ENCODE measurements at regions not wholly inside any gene's neighbourhood (a gene's known extent, or its start where the extent isn't known, plus 50 kb on each side); places are given as distances from the start of the nearest gene placed in this dataset.

DNA sequence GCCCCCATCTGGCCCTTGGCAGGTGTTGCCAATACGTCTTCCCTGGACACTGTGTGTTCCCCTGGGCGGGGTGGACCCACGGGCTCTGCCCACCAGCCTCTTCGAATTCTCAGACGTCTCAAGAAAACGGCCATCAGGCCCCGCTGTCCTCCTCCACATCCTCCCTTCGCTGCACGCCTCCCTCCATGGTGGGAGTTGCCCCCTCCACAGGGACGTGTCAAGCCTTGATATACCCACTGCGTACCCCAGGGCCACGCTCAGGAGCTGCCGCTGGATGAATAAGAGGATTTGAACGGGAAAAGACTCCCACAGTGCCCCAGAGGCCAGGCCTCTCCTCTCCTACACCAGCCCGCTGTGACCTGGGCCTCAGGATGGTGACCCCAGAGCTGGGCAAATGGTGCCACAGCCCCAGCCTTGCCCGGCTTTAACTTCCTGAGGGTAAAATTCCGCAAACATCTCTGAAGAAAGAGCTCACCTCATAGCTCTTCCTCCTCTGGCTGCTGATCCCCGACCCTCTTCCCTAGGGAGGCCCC is 399.3 kb upstream of the MYT1L start:
- no peak for TF ChIP-seq POLR2AphosphoS5 (IDR thresholded peaks at IDR 0.05)
- TF ChIP-seq, protein P1, sequence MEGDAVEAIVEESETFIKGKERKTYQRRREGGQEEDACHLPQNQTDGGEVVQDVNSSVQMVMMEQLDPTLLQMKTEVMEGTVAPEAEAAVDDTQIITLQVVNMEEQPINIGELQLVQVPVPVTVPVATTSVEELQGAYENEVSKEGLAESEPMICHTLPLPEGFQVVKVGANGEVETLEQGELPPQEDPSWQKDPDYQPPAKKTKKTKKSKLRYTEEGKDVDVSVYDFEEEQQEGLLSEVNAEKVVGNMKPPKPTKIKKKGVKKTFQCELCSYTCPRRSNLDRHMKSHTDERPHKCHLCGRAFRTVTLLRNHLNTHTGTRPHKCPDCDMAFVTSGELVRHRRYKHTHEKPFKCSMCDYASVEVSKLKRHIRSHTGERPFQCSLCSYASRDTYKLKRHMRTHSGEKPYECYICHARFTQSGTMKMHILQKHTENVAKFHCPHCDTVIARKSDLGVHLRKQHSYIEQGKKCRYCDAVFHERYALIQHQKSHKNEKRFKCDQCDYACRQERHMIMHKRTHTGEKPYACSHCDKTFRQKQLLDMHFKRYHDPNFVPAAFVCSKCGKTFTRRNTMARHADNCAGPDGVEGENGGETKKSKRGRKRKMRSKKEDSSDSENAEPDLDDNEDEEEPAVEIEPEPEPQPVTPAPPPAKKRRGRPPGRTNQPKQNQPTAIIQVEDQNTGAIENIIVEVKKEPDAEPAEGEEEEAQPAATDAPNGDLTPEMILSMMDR (IDR thresholded peaks at IDR 0.05) = no peak
